SU-DHL-6 (cell line): ENCODE measurements at regions not wholly inside any gene's neighbourhood (a gene's known extent, or its start where the extent isn't known, plus 50 kb on each side); places are given as distances from the start of the nearest gene placed in this dataset.

ENCODE experiments used
- H2AFZ ChIP-seq: fragments of 200-600 bp; sonication (generic); 2 replicates; pipeline ENCODE4 v1.6.1; 2014; ENCODE audit warnings: low read depth, mild to moderate bottlenecking, moderate library complexity, mixed read lengths, antibody characterized with exemption, low read length; ENCODE audit not compliant: severe bottlenecking
- H3F3A ChIP-seq: fragments of 200-600 bp; shearing (Covaris generic); 2 replicates; pipeline ENCODE4 v1.6.0; 2016; ENCODE audit warnings: antibody characterized with exemption, mild to moderate bottlenecking; ENCODE audit not compliant: insufficient read depth
- H3K27ac ChIP-seq: fragments of 200-600 bp; sonication (generic); 2 replicates; pipeline ENCODE4 v1.5.1; 2016; ENCODE audit warnings: low read depth, mild to moderate bottlenecking, low read length, moderate library complexity, mixed read lengths
- H3K27me3 ChIP-seq: fragments of 200-600 bp; sonication (generic), shearing (Covaris generic); 2 replicates; pipeline ENCODE4 v1.6.0; 2014; ENCODE audit warnings: mild to moderate bottlenecking, low read length
- H3K36me3 ChIP-seq: fragments of 200-600 bp; sonication (generic); 2 replicates; pipeline ENCODE4 v1.6.1; 2014; ENCODE audit warnings: mild to moderate bottlenecking, low read length, mixed read lengths
- H3K4me2 ChIP-seq: fragments of 300-600, 200-600 bp; shearing (Covaris generic), sonication (generic); 2 replicates; pipeline ENCODE4 v1.6.0; 2014; ENCODE audit warnings: low read length, low read depth, mild to moderate bottlenecking; ENCODE audit not compliant: poor library complexity, severe bottlenecking
- H3K4me3 ChIP-seq: fragments of 200-600 bp; sonication (generic); 2 replicates; pipeline ENCODE4 v1.5.1; 2014; ENCODE audit warnings: antibody characterized with exemption, low read length, mild to moderate bottlenecking, mixed read lengths; ENCODE audit not compliant: insufficient read depth, poor library complexity, severe bottlenecking
- H3K79me2 ChIP-seq: fragments of 200-600 bp; sonication (generic); 2 replicates; pipeline ENCODE4 v1.6.1; 2014; ENCODE audit warnings: mild to moderate bottlenecking, low read length, moderate library complexity; ENCODE audit not compliant: insufficient read depth
- H3K9ac ChIP-seq: fragments of 200-600 bp; sonication (generic); 2 replicates; pipeline ENCODE4 v1.7.0; 2014; ENCODE audit warnings: mild to moderate bottlenecking, low read length
- H3K9me2 ChIP-seq: fragments of 200-600 bp; sonication (generic); replicated peaks from 2 replicates; pipeline ENCODE4 v1.6.1; 2014; ENCODE audit warnings: low read length; ENCODE audit not compliant: insufficient read depth
- H3K9me3 ChIP-seq: fragments of 200-600 bp; sonication (generic); 2 replicates; pipeline ENCODE4 v1.6.1; 2014; ENCODE audit warnings: low read length, mixed read lengths; ENCODE audit not compliant: insufficient read depth
- H4K20me1 ChIP-seq: fragments of 200-600 bp; sonication (generic); 2 replicates; pipeline ENCODE4 v1.6.1; 2014; ENCODE audit warnings: low read depth, mild to moderate bottlenecking, antibody characterized with exemption, low read length, moderate library complexity, mixed read lengths
- CTCF ChIP-seq: fragments of 200-600 bp; sonication (generic); IDR thresholded peaks from one replicate; pipeline ENCODE4 v1.5.1; 2017; ENCODE audit warnings: antibody characterized with exemption, mild to moderate bottlenecking, low read length, moderate library complexity; ENCODE audit not compliant: insufficient read depth, poor library complexity, severe bottlenecking
- EZH2phosphoT487 ChIP-seq: fragments of 200-600 bp; sonication (generic), shearing (Covaris generic); conservative IDR thresholded peaks from 2 replicates; pipeline ENCODE4 v1.6.1; 2018; ENCODE audit warnings: mild to moderate bottlenecking, antibody characterized with exemption, low read length, moderate library complexity, mixed read lengths

GRCh38 chr10:62959553-62959952 is 143.4 kb upstream of the EGR2 start:
- no peaks in the 10 kb centered on the region for H3K27me3 ChIP-seq
- no peaks in the 10 kb centered on the region for H3K9me3 ChIP-seq
- H3K4me3 ChIP-seq, result no peak overlapping the region
- H3K27ac ChIP-seq, result no peak overlapping the region
- no peaks in the 10 kb centered on the region for H3K36me3 ChIP-seq
- H4K20me1 ChIP-seq, result no peaks in the 10 kb centered on the region
- no peak overlapping the region for H3K9ac ChIP-seq
- H3K9me2 ChIP-seq, result no peaks in the 10 kb centered on the region
- H2AFZ ChIP-seq, result no peak overlapping the region
- no peaks in the 10 kb centered on the region for H3K79me2 ChIP-seq
- H3F3A ChIP-seq, result no peaks in the 10 kb centered on the region
- TF ChIP-seq EZH2phosphoT487 (no peak), CTCF (no peak)
- H3K4me2 ChIP-seq, result no peak overlapping the region

- H3K27me3 ChIP-seq, result no peaks in the 10 kb centered on the region
- H3K4me3 ChIP-seq, result no peak overlapping the region
- no peaks in the 10 kb centered on the region for H3K9me3 ChIP-seq
- H2AFZ ChIP-seq, result no peak overlapping the region
- no peaks in the 10 kb centered on the region for H3K9me2 ChIP-seq
- no peaks in the 10 kb centered on the region for H3K36me3 ChIP-seq
- H3K4me2 ChIP-seq, result no peak overlapping the region
- H3K27ac ChIP-seq, result no peak overlapping the region
- no peaks in the 10 kb centered on the region for H3F3A ChIP-seq
- no peaks in the 10 kb centered on the region for H3K79me2 ChIP-seq
- no peak overlapping the region for H3K9ac ChIP-seq
- H4K20me1 ChIP-seq, result no peaks in the 10 kb centered on the region
- TF ChIP-seq CTCF (no peak), EZH2phosphoT487 (no peak)
These were observed 142.8 kb upstream of the EGR2 start for GRCh38 chr10:62958980-62959379.

GRCh38 chr10:62946278-62946677 is 130.1 kb upstream of the EGR2 start:
- no peak overlapping the region for H2AFZ ChIP-seq
- H3K9ac ChIP-seq, result no peak overlapping the region
- no peaks in the 10 kb centered on the region for H3K27me3 ChIP-seq
- no peak overlapping the region for H3K4me3 ChIP-seq
- H3K9me3 ChIP-seq, result no peaks in the 10 kb centered on the region
- TF ChIP-seq CTCF, result no peak
- TF ChIP-seq EZH2phosphoT487, result no peak
- no peaks in the 10 kb centered on the region for H3K79me2 ChIP-seq
- H3K9me2 ChIP-seq, result no peaks in the 10 kb centered on the region
- no peak overlapping the region for H3K27ac ChIP-seq
- H3K36me3 ChIP-seq, result no peaks in the 10 kb centered on the region
- H3K4me2 ChIP-seq, result no peak overlapping the region
- H3F3A ChIP-seq, result no peaks in the 10 kb centered on the region
- 0 out of 2 replicates have a peak, but pooled peaks cover 3% of the 10 kb centered on the region for H4K20me1 ChIP-seq
